Ishikawa (cell line): ENCODE measurements at regions not wholly inside any gene's neighbourhood (a gene's known extent, or its start where the extent isn't known, plus 50 kb on each side); places are given as distances from the start of the nearest gene placed in this dataset.

Experiments
- CREB1 ChIP-seq: IDR thresholded peaks from 2 replicates; pipeline ENCODE4 v1.6.1; 2012; ENCODE audit warnings: low read depth
- EP300 ChIP-seq: IDR thresholded peaks from 2 replicates; pipeline ENCODE4 v1.6.1; 2012; ENCODE audit warnings: borderline replicate concordance
- NFIC ChIP-seq: IDR thresholded peaks from 2 replicates; pipeline ENCODE4 v1.6.1; 2012
- RAD21 ChIP-seq: IDR thresholded peaks from 2 replicates; pipeline ENCODE4 v1.6.1; 2012; ENCODE audit warnings: low read depth
- TAF1 ChIP-seq: IDR thresholded peaks from 2 replicates; pipeline ENCODE4 v1.6.1; 2012; ENCODE audit warnings: low read depth, mild to moderate bottlenecking
- TCF12 ChIP-seq: IDR thresholded peaks from 2 replicates; pipeline ENCODE4 v1.6.1; 2012; ENCODE audit warnings: low read depth
- YY1 ChIP-seq: IDR thresholded peaks from 2 replicates; pipeline ENCODE4 v1.6.1; 2012; ENCODE audit warnings: low read depth
- TF ChIP-seq, protein P1 (sequence below): IDR thresholded peaks from 2 replicates; pipeline ENCODE4 v1.6.1; 2012

- no peak for TF ChIP-seq CREB1
- no peak for TF ChIP-seq RAD21
- no peak for TF ChIP-seq TCF12
- no peak for TF ChIP-seq TAF1
- TF ChIP-seq YY1 = no peak
- TF ChIP-seq NFIC = no peak
- TF ChIP-seq EP300 = no peak
- TF ChIP-seq, protein P1, sequence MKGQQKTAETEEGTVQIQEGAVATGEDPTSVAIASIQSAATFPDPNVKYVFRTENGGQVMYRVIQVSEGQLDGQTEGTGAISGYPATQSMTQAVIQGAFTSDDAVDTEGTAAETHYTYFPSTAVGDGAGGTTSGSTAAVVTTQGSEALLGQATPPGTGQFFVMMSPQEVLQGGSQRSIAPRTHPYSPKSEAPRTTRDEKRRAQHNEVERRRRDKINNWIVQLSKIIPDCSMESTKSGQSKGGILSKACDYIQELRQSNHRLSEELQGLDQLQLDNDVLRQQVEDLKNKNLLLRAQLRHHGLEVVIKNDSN = no peak
These were observed 200.3 kb upstream of the UMPS start for GRCh38 chr3:124529826-124530571.
